GM12878 (cell line): ENCODE measurements at regions not wholly inside any gene's neighbourhood (a gene's known extent, or its start where the extent isn't known, plus 50 kb on each side); places are given as distances from the start of the nearest gene placed in this dataset.

Experiments used
- CREM ChIP-seq: IDR thresholded peaks from 2 replicates; pipeline ENCODE4 v1.6.1; 2014; ENCODE audit warnings: antibody characterized with exemption, low read depth
- YY1 ChIP-seq: IDR thresholded peaks from 2 replicates; pipeline ENCODE4 v1.6.1; 2011; ENCODE audit warnings: low read depth, mild to moderate bottlenecking, low read length
- TF ChIP-seq, protein P1 (sequence below), 3 experiments: IDR thresholded peaks in 2 of 3; conservative IDR thresholded peaks in 1 of 3; 2 replicates each; pipeline ENCODE4 v1.5.1; 2011; ENCODE audit warnings: low read depth in 3 of 3, low read length in 3 of 3, mild to moderate bottlenecking in 3 of 3, control low read depth in 2 of 3, moderate library complexity in 2 of 3, inconsistent platforms in 1 of 3, mixed read lengths in 1 of 3; ENCODE audit not compliant: control insufficient read depth in 2 of 3, insufficient read depth in 1 of 3; ENCODE audit errors: extremely low read depth in 1 of 3

DNA sequence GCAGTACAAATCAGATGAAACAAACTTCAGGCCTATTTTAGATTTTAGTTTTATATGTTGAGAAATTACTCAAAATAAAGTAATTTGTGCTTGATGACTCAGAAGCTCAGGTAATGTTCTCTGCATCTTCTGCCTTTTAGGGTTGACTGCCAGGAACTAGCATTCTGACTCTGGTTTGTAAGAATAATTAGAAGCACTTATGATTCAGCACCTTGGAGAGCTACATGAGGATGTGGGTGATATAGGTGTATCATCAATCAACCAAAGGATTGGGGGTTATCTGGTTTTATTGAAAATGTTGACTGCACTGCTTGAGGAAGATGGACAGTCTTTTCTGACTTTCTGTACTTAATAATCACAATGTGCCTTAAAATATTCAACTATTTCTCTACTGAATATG is 118.7 kb upstream of the SGCD start:
- no peak for TF ChIP-seq YY1
- TF ChIP-seq CREM: no peak
- TF ChIP-seq, protein P1, sequence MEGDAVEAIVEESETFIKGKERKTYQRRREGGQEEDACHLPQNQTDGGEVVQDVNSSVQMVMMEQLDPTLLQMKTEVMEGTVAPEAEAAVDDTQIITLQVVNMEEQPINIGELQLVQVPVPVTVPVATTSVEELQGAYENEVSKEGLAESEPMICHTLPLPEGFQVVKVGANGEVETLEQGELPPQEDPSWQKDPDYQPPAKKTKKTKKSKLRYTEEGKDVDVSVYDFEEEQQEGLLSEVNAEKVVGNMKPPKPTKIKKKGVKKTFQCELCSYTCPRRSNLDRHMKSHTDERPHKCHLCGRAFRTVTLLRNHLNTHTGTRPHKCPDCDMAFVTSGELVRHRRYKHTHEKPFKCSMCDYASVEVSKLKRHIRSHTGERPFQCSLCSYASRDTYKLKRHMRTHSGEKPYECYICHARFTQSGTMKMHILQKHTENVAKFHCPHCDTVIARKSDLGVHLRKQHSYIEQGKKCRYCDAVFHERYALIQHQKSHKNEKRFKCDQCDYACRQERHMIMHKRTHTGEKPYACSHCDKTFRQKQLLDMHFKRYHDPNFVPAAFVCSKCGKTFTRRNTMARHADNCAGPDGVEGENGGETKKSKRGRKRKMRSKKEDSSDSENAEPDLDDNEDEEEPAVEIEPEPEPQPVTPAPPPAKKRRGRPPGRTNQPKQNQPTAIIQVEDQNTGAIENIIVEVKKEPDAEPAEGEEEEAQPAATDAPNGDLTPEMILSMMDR (IDR thresholded peaks at IDR 0.05 in 2 of 3, conservative IDR thresholded peaks at IDR 0.05 in 1 of 3; ENCODE audit: control insufficient read depth in 2 of 3, extremely low read depth in 1 of 3, insufficient read depth in 1 of 3, low read depth in 3 of 3, low read length in 3 of 3): no peak
